Superior temporal gyrus (tissue), 1 donor: ENCODE measurements at regions not wholly inside any gene's neighbourhood (a gene's known extent, or its start where the extent isn't known, plus 50 kb on each side); places are given as distances from the start of the nearest gene placed in this dataset.
"Not testable (repeated sequence)": the region's sequence is repeated elsewhere in the genome, so short reads cannot be mapped to it uniquely, and the experiment has no call there.

Source experiments
- DNase-seq: peaks from one replicate; pipeline ENCODE4 v3.0.0-alpha.2; 2016; ENCODE audit errors: extremely low spot score

GRCh38 chr10:28188526-28188925 lies 114.3 kb downstream of the MPP7 start:
- DNase-seq = no peak

DNA sequence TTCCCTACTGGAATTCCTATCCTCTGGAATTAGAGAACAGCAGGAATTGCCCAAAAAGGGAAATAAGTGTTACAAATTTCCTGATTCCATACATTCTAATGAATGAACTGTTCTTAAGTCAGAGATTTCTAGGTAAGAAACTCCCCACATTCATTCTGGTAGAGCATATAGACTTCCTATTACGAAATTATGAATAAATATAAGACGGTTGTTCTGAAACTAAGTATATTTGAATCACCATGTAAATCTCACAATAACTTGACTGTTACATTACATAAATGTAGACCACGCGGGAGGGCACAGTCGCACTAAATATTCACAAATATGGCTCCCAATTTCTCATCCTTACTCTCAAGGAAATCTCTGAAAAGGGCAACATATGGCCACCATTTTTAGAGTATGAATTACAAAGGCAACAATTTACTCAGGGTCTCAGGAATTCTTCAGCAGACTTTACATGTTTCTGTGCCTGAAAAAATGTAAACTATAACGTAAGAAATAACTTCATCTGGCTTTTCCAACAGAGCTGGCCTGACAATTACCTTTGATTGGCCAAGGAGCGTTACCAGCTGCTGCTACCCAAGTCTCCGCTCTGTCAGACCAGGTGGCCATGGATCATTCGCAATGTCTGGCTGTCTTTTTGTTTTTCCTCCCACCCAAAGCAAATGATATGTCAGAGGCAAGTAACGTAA lies 115.8 kb downstream of the MPP7 start:
- DNase-seq = no peak

DNA sequence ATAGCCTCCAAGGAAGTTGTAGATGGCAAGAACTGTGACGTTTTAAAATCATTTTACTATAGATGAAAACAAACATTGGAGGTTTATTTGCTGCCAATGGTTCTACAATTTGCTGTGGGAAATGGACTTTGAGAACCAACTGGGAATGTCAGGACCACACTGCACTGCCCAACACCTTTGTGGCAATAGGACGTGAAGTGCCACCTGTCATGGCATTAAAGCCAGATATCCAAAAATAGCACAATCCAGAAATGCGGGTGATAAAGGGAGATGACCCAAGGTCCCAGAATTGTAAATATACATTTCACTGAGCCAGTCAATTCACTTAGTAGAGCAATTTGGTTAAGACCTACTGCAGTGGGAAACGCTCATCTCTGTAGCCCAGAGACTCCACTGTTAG lies 116.4 kb downstream of the MPP7 start:
- DNase-seq = no peak

GRCh38 chr10:28184810-28185209 lies 118.1 kb downstream of the MPP7 start:
- no peak for DNase-seq

- DNase-seq = no peak
These were observed 121.3 kb downstream of the MPP7 start for GRCh38 chr10:28181478-28182096.

DNA sequence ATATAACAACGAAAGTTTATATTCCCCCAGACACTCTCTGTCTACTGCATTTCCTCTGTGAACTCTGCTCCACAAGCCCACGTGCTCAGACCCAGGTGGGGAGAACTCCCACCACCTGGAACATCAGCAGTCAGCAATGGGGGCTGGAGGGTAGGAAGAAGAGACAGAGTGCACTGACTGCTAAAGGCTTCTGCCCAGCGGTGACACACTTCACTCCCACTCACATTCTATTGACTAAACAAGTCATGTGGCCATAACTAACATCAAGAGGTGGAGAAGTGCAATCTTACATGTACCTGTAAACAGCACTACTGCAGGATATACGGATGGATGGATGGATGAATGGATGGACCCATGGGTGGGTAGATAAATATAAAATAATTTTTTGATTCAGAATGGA lies 122.2 kb downstream of the MPP7 start:
- DNase-seq = no peak

DNA sequence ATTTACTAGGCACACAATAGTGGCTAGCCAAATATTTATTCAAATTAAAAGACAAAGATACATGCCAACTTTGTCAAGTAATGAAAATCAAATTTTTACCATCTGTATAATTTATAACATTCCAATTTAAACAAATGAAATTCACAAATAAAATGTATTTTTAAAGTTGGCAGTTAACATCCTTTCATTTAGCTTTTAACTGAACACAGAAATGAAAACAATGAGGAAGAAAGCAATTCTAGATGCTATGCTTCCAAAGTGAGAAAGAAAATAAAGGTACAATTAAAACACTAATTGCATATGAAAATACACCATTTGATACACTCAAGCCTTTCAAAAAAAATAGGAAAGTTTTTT lies 123.1 kb downstream of the MPP7 start:
- DNase-seq = no peak

DNA sequence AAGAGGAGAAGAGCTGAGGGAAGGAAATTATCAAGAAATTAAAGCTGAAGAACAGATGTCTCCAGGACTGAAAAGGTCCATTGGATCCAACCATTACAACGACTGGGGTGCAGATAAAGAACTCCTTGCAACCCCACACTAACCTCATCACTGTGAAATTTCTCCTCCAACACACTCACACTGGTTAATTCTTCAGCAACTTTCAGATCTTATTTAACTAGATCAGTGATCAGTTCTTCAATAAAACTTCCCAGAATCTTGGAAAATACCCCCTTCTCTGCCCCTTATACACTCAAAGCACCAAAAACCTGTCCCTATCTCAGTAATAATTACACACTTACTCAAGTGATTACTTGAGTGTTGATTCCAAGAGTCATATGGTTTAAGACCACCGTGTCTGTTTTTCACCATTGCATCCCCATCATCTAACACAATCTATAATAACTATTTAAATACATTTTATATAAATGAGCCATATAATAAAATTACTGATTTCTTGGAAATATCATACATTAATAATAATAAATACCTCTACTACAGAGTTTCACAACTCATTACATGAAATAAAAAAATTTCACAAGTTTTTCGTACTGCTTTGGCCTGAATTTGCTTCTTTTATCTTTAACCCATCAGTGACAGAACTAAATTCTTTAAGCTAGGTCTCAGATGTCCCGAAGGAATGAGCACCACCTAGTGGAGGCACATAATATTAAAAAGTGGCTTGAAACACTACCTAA lies 123.7 kb downstream of the MPP7 start:
- DNase-seq = peak; percentile 87

GRCh38 chr10:28177944-28178637 lies 124.8 kb downstream of the MPP7 start:
- no peak for DNase-seq

GRCh38 chr10:28176498-28176897 lies 126.4 kb downstream of the MPP7 start:
- DNase-seq = not testable (repeated sequence)

DNA sequence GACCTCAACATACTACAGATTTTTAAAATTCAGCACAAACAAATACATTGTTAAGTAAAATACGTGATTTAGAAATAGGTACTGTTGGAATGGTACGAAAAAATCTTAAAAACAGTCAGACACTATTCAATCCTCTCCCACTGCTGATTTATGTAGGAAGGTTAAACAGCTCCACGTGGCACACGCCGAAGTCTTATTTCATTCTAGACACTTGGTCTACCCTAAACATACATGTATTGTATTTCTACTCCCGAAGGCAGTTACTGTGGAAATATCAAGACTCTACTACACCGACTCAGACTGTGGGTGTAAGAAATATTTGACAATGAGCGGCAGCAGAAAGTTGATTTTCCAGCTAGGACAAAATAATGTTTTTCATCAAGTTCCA lies 130.6 kb downstream of the MPP7 start:
- no peak for DNase-seq

DNA sequence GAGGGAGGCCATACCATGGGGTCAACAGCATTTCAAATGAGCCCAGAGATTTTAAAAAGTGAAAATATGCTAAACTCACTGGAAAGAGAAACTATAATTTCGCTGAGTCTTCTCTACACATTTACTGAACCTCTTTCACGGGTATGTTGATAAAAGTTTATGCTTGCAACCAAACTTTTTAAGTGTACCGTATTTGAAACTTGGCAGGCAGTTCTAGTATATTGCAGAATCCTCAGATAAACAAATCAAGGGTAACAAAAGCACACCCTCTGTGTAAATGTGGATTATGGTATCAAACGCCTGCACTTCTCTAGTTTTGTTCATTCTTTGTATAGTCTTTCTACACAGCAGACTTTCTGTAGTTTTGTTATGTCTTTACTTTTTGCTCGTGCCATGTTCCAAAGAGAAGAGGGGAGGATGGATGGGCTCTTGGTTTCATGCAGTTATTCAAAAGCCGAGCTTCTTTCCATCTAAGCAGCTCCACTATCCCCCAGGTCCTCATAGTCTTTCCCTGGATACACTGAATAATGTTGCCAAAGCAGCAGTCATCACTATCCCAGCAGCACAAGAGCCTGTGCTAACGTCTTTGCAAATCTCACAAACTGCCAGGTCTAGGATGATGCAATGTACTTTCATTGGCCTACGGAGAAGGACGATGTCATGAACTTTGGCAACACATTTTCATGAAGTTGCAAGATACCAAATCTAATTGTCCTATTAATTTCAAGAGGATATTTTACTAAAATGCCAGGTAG lies 131.2 kb downstream of the MPP7 start:
- DNase-seq = no peak

- no peak for DNase-seq
These were observed 133.3 kb downstream of the MPP7 start for GRCh38 chr10:28169525-28169924.

GRCh38 chr10:28160866-28161405 lies 141.9 kb downstream of the MPP7 start:
- DNase-seq = no peak

GRCh38 chr10:28157379-28157778 lies 145.5 kb downstream of the MPP7 start:
- DNase-seq = no peak

GRCh38 chr10:28155726-28156125 lies 147.1 kb downstream of the MPP7 start:
- no peak for DNase-seq

DNA sequence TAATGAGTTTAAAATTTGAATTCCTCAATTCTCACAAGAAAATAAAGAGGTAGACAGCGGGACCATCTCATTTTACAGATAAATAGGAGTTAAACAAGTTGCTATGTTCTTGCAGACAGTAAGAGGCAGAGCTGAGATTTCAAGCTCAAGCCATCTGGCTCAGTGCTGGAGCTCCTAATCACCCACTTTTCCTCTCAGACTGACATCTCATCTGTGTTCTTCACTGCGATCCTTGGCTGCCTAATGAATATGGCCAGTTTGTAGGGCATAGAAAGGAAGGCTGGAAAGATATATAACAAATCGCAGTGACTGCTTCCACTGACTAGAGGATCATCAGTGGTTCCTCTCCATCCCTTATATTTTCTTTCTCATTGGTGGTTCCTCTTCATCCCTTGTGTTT lies 151.2 kb downstream of the MPP7 start:
- no peak for DNase-seq

GRCh38 chr10:28149746-28150145 lies 150.9 kb upstream of the ODAD2 start:
- no peak for DNase-seq

DNA sequence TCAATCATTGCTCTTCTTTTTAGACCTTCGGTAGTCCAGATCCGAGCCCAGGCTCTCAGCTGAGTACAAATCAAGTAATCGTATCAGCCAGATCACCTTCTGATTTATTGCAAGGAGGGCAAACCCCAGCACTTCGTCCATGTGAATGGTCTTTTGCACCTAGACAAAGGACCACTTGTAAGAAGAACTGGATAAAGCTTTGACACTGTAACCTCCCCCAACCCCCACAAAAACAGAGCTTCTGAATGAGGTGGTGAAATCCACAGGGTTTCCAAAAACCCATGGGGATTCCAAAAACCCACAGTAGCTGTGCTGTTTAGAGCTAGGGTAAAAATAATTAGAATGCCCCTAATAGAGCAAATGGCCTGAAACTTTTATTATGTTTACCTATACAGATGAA lies 148.8 kb upstream of the ODAD2 start:
- no peak for DNase-seq

DNA sequence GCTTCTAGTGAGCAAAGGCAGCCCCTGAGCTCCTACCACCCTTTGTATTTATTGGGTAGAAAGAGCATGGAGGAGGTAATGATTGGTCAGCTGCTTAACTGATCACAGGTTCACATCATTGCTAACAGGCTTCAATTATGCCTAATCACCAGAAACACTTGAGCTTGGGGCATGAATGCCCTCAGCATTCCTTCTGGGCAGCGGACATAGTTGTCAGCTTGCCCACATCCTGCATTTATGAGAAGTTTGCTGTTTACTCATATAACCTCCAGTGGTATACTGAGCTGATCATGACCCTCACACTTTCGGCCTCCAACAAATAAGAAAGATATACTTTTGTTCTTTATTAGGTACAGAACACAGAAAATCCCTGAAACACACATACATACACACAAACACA lies 140.3 kb upstream of the ODAD2 start:
- DNase-seq = no peak
